Esophagus squamous epithelium (tissue), 4 donors: ENCODE measurements at regions not wholly inside any gene's neighbourhood (a gene's known extent, or its start where the extent isn't known, plus 50 kb on each side); places are given as distances from the start of the nearest gene placed in this dataset.

Experiments
- POLR2A ChIP-seq, 4 donors: fragments of 450-650 bp; IDR thresholded peaks; one replicate each; pipeline ENCODE4 v1.6.1; 2017; ENCODE audit warnings: antibody characterized with exemption in 4 of 4, mild to moderate bottlenecking in 4 of 4, moderate library complexity in 3 of 4
- TF ChIP-seq, protein P1 (sequence below), 6 experiments: fragments of 450-650 bp in 4 of 6; fragments of 200-600 bp in 2 of 6; sonication (generic) in 2 of 6; IDR thresholded peaks; one replicate each; pipeline ENCODE4 v1.5.1; 2016 to 2019; ENCODE audit warnings: antibody characterized with exemption in 6 of 6, mild to moderate bottlenecking in 4 of 6, moderate library complexity in 4 of 6

GRCh38 chr17:5800646-5801045 lies 216.3 kb upstream of the NLRP1 start:
- TF ChIP-seq, protein P1, sequence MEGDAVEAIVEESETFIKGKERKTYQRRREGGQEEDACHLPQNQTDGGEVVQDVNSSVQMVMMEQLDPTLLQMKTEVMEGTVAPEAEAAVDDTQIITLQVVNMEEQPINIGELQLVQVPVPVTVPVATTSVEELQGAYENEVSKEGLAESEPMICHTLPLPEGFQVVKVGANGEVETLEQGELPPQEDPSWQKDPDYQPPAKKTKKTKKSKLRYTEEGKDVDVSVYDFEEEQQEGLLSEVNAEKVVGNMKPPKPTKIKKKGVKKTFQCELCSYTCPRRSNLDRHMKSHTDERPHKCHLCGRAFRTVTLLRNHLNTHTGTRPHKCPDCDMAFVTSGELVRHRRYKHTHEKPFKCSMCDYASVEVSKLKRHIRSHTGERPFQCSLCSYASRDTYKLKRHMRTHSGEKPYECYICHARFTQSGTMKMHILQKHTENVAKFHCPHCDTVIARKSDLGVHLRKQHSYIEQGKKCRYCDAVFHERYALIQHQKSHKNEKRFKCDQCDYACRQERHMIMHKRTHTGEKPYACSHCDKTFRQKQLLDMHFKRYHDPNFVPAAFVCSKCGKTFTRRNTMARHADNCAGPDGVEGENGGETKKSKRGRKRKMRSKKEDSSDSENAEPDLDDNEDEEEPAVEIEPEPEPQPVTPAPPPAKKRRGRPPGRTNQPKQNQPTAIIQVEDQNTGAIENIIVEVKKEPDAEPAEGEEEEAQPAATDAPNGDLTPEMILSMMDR (IDR thresholded peaks at IDR 0.05) = no peak
- no peak for TF ChIP-seq POLR2A (IDR thresholded peaks at IDR 0.05)
